ENCODE measurements at regions not wholly inside any gene's neighbourhood (a gene's known extent, or its start where the extent isn't known, plus 50 kb on each side); places are given as distances from the start of the nearest gene placed in this dataset.

GRCh38 chr14:101499080-101499479 is 62.2 kb upstream of the DIO3 start:
- ATAC-seq (no peak), DNase-seq (no peak)
- no peak for TF ChIP-seq CTCF (IDR thresholded peaks at IDR 0.05)
- peaks cover 7% of the 10 kb centered on the region for H3K27me3 Mint-ChIP-seq
- ChIA-PET CTCF (no interaction called here), POLR2A (no interaction called here)
- intact Hi-C loops (cut with micrococcal nuclease), result no loop called here
- H3K9me3 Mint-ChIP-seq, result no peaks in the 10 kb centered on the region
- H3K4me1 Mint-ChIP-seq (ENCODE audit: low read depth), result no peaks in the 10 kb centered on the region
- H3K4me3 Mint-ChIP-seq, result no peak overlapping the region
- no peaks in the 10 kb centered on the region for H3K36me3 Mint-ChIP-seq (ENCODE audit: low read depth)
- H3K27ac Mint-ChIP-seq, result no peak overlapping the region

GRCh38 chr14:101499513-101499912 is 61.8 kb upstream of the DIO3 start:
- Mint-ChIP-seq H3K36me3 (ENCODE audit: low read depth) (no peaks in the 10 kb centered on the region), H3K27me3 (peaks cover 7% of the 10 kb centered on the region), H3K4me3 (no peak overlapping the region), H3K4me1 (ENCODE audit: low read depth) (no peaks in the 10 kb centered on the region), H3K27ac (no peak overlapping the region), H3K9me3 (no peaks in the 10 kb centered on the region)
- intact Hi-C loops (cut with micrococcal nuclease), result no loop called here
- CTCF ChIA-PET, result no interaction called here
- POLR2A ChIA-PET, result no interaction called here
- DNase-seq (no peak), ATAC-seq (no peak)
- TF ChIP-seq CTCF (IDR thresholded peaks at IDR 0.05), result no peak

- Mint-ChIP-seq H3K36me3 (ENCODE audit: low read depth) (no peaks in the 10 kb centered on the region), H3K4me1 (ENCODE audit: low read depth) (no peaks in the 10 kb centered on the region), H3K9me3 (no peaks in the 10 kb centered on the region), H3K27ac (no peak overlapping the region), H3K27me3 (peaks cover 7% of the 10 kb centered on the region), H3K4me3 (no peak overlapping the region)
- ATAC-seq (no peak), DNase-seq (no peak)
- TF ChIP-seq CTCF (IDR thresholded peaks at IDR 0.05), result no peak
- ChIA-PET POLR2A (no interaction called here), CTCF (no interaction called here)
- intact Hi-C loops (cut with micrococcal nuclease), result no loop called here
Measured at GRCh38 chr14:101500061-101500460, 61.2 kb upstream of the DIO3 start.

- intact Hi-C loops (cut with micrococcal nuclease), result no loop called here
- Mint-ChIP-seq H3K27ac (no peak overlapping the region), H3K36me3 (ENCODE audit: low read depth) (no peaks in the 10 kb centered on the region), H3K9me3 (no peaks in the 10 kb centered on the region), H3K4me3 (no peak overlapping the region), H3K4me1 (ENCODE audit: low read depth) (no peaks in the 10 kb centered on the region), H3K27me3 (peaks cover 7% of the 10 kb centered on the region)
- ChIA-PET CTCF (no interaction called here), POLR2A (no interaction called here)
- DNase-seq (no peak), ATAC-seq (no peak)
- TF ChIP-seq CTCF (IDR thresholded peaks at IDR 0.05), result no peak
Measured at GRCh38 chr14:101500681-101501080, 60.6 kb upstream of the DIO3 start.

GRCh38 chr14:101501341-101501740 is 60.0 kb upstream of the DIO3 start:
- Mint-ChIP-seq H3K27me3 (peaks cover 7% of the 10 kb centered on the region), H3K4me3 (no peak overlapping the region), H3K4me1 (ENCODE audit: low read depth) (no peaks in the 10 kb centered on the region), H3K9me3 (no peaks in the 10 kb centered on the region), H3K27ac (no peak overlapping the region), H3K36me3 (ENCODE audit: low read depth) (no peaks in the 10 kb centered on the region)
- no peak for DNase-seq
- intact Hi-C loops (cut with micrococcal nuclease), result no loop called here
- ChIA-PET POLR2A (no interaction called here), CTCF (no interaction called here)
- TF ChIP-seq CTCF (IDR thresholded peaks at IDR 0.05), result no peak
- no peak for ATAC-seq
